Liver (tissue), 7 donors: ENCODE measurements at regions not wholly inside any gene's neighbourhood (a gene's known extent, or its start where the extent isn't known, plus 50 kb on each side); places are given as distances from the start of the nearest gene placed in this dataset.

ENCODE experiments used
- DNase-seq: peaks from one replicate; pipeline ENCODE4 v3.0.0-alpha.2; 2017; ENCODE audit warnings: low spot score
- H3K27ac ChIP-seq, 2 donors: one replicate each; pipeline ENCODE4 v1.7.0; 2013; ENCODE audit warnings: inconsistent platforms in 2 of 2, low read length in 2 of 2, control low read depth in 1 of 2, low read depth in 1 of 2, mild to moderate bottlenecking in 1 of 2
- H3K27me3 ChIP-seq, 4 donors: one replicate each; pipeline versions ENCODE4 v1.6.1 to v1.7.0; 2013; ENCODE audit warnings: low read length in 3 of 4, inconsistent platforms in 1 of 4, mild to moderate bottlenecking in 1 of 4, moderate library complexity in 1 of 4; ENCODE audit not compliant: control insufficient read depth in 4 of 4, insufficient read depth in 4 of 4
- H3K36me3 ChIP-seq, 4 donors: one replicate each; pipeline versions ENCODE4 v1.6.1 to v1.7.0; 2013; ENCODE audit warnings: low read length in 3 of 4, mild to moderate bottlenecking in 3 of 4, low read depth in 1 of 4, moderate library complexity in 1 of 4; ENCODE audit not compliant: control insufficient read depth in 4 of 4, insufficient read depth in 3 of 4
- H3K4me1 ChIP-seq, 4 donors: one replicate each; pipeline versions ENCODE4 v1.6.1 to v1.7.0; 2013; ENCODE audit warnings: low read length in 3 of 4, mild to moderate bottlenecking in 3 of 4, moderate library complexity in 1 of 4; ENCODE audit not compliant: control insufficient read depth in 4 of 4, insufficient read depth in 4 of 4
- H3K4me3 ChIP-seq, 3 donors: one replicate each; pipeline versions ENCODE4 v1.6.1 to v1.7.0; 2013; ENCODE audit warnings: low read length in 3 of 3, control low read depth in 1 of 3, low read depth in 1 of 3, mild to moderate bottlenecking in 1 of 3
- H3K9ac ChIP-seq, 2 donors: one replicate each; pipeline ENCODE4 v1.7.0; 2013; ENCODE audit warnings: low read length in 2 of 2, mild to moderate bottlenecking in 2 of 2, moderate library complexity in 2 of 2, control low read depth in 1 of 2, low read depth in 1 of 2
- H3K9me3 ChIP-seq, 4 donors: one replicate each; pipeline versions ENCODE4 v1.6.1 to v1.7.0; 2013; ENCODE audit warnings: low read length in 3 of 4; ENCODE audit not compliant: control insufficient read depth in 4 of 4
- EGR1 ChIP-seq, 2 donors: IDR thresholded peaks; 2 replicates each; pipeline ENCODE4 v1.6.1; 2016 to 2018; ENCODE audit warnings: antibody characterized with exemption in 2 of 2, low read depth in 2 of 2
- FOXA1 ChIP-seq: IDR thresholded peaks from 2 replicates; pipeline ENCODE4 v1.6.1; 2016; ENCODE audit warnings: antibody characterized with exemption
- GABPA ChIP-seq, 2 donors: IDR thresholded peaks in 1 of 2; conservative IDR thresholded peaks in 1 of 2; 2 replicates each; pipeline ENCODE4 v1.6.1; 2016; ENCODE audit warnings: antibody characterized with exemption in 2 of 2, mild to moderate bottlenecking in 1 of 2, moderate library complexity in 1 of 2
- HNF4A ChIP-seq, 2 donors: conservative IDR thresholded peaks; 2 replicates each; pipeline ENCODE4 v1.6.1; 2016; ENCODE audit warnings: antibody characterized with exemption in 2 of 2, mild to moderate bottlenecking in 2 of 2
- HNF4G ChIP-seq: IDR thresholded peaks from 2 replicates; pipeline ENCODE4 v1.6.1; 2016; ENCODE audit warnings: antibody characterized with exemption
- JUND ChIP-seq, 2 donors: IDR thresholded peaks; 2 replicates each; pipeline ENCODE4 v1.6.1; 2016; ENCODE audit warnings: antibody characterized with exemption in 2 of 2
- NR2F2 ChIP-seq: IDR thresholded peaks from 2 replicates; pipeline ENCODE4 v1.6.1; 2016; ENCODE audit warnings: antibody characterized with exemption
- SP1 ChIP-seq: IDR thresholded peaks from 2 replicates; pipeline ENCODE4 v1.6.1; 2018; ENCODE audit warnings: antibody characterized with exemption, mild to moderate bottlenecking
- YY1 ChIP-seq: IDR thresholded peaks from 2 replicates; pipeline ENCODE4 v1.6.1; 2016; ENCODE audit warnings: antibody characterized with exemption, mild to moderate bottlenecking
- ZBTB33 ChIP-seq: IDR thresholded peaks from 2 replicates; pipeline ENCODE4 v1.6.1; 2016; ENCODE audit warnings: antibody characterized with exemption
- WGBS: extraction: QIAGEN DNeasy Blood & Tissue Kit; methylation state at CpG from one replicate; pipeline ENCODE4 v1.1.7; 2013; 5-methylcytosine and 5-hydroxymethylcytosine counted together
- TF ChIP-seq, protein P1 (sequence below): IDR thresholded peaks from 2 replicates; pipeline ENCODE4 v1.6.1; 2016; ENCODE audit warnings: antibody characterized with exemption
- TF ChIP-seq, protein P2 (sequence below): IDR thresholded peaks from 2 replicates; pipeline ENCODE4 v1.6.1; 2016; ENCODE audit warnings: antibody characterized with exemption
- donor health status: healthy.
- donor health status: healthy.
- donor health status: healthy.
- donor health status: healthy.

DNA sequence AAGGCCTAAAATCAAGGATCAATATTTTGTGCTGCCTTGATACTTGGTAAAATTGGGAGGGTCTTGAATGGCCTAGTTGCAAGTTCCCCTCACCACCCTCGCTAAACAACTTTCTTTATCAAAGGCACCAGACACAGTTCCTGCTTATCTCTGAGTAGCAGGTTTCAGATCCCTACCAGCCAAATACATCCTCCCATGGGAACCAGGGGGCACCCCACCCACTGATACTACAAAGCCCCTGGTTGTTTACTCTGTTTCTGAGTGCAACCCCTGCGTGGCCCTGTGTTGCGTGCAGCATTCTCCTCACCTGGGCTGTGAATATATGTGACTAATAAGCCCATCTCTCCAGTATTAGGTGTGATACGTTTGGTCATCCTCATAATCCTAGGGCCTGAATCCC lies 314.9 kb downstream of the DRD1 start:
- Histone ChIP-seq H3K9ac (no peak overlapping the region), H3K27ac (no peak overlapping the region), H3K4me1 (no peaks in the 10 kb centered on the region), H3K36me3 (no peaks in the 10 kb centered on the region), H3K4me3 (no peak overlapping the region), H3K27me3 (no peaks in the 10 kb centered on the region), H3K9me3 (no peaks in the 10 kb centered on the region)
- TF ChIP-seq HNF4G (no peak), ZBTB33 (no peak), SP1 (no peak)
- TF ChIP-seq, protein P1, sequence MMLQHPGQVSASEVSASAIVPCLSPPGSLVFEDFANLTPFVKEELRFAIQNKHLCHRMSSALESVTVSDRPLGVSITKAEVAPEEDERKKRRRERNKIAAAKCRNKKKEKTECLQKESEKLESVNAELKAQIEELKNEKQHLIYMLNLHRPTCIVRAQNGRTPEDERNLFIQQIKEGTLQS = no peak
- WGBS = 60% methylated on average over 4 of the region's 4 CpGs
- DNase-seq = no peak

- TF ChIP-seq JUND (IDR thresholded peaks at IDR 0.05) = no peak
- no peak for TF ChIP-seq ZBTB33
- no peak for TF ChIP-seq FOXA1
- Histone ChIP-seq H3K36me3 (no peaks in the 10 kb centered on the region), H3K4me1 (no peaks in the 10 kb centered on the region), H3K9ac (no peak overlapping the region), H3K27ac (no peak overlapping the region), H3K4me3 (no peak overlapping the region), H3K9me3 (no peaks in the 10 kb centered on the region), H3K27me3 (no peaks in the 10 kb centered on the region)
- 72% methylated on average over 5 of the region's 5 CpGs for WGBS
- no peak for DNase-seq
These were observed 319.2 kb downstream of the DRD1 start for GRCh38 chr5:175124821-175125220.

DNA sequence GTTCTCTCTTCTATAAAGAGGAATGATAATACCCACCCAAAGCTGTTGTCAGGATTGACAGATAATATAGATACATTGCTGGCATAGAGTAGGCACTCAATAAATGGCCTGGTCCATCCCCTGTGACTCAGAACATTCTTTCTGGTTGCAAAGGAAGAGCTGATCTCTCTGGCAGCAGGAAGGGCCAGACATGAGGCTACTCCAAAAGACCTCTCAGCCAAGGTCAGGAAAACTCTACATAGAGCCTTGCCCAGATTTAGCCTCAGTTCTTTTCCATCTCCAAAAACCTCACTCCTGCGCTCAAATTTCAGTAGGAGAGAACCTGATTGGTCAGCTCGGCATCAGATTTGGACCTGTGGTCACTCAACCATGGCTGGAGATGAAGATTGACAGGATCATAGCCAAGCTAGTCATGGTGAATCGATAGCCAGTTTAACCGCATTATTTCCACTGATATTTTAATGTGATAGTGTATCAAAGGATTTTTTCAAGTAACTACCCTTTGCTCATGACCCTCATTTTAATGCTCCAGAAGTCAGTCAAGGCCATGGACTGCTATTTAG lies 319.6 kb downstream of the DRD1 start:
- 83% methylated on average over 4 of the region's 4 CpGs for WGBS
- Histone ChIP-seq H3K36me3 (no peaks in the 10 kb centered on the region), H3K4me3 (no peak overlapping the region), H3K4me1 (no peaks in the 10 kb centered on the region), H3K9me3 (no peaks in the 10 kb centered on the region), H3K27me3 (no peaks in the 10 kb centered on the region), H3K27ac (no peak overlapping the region), H3K9ac (no peak overlapping the region)
- no peak for DNase-seq
- TF ChIP-seq ZBTB33 = no peak
- TF ChIP-seq YY1 = no peak
- TF ChIP-seq HNF4A (conservative IDR thresholded peaks at IDR 0.05) = no peak
- no peak for TF ChIP-seq NR2F2
- no peak for TF ChIP-seq EGR1 (IDR thresholded peaks at IDR 0.05; ENCODE audit: low read depth in 2 of 2)
- TF ChIP-seq, protein P2, sequence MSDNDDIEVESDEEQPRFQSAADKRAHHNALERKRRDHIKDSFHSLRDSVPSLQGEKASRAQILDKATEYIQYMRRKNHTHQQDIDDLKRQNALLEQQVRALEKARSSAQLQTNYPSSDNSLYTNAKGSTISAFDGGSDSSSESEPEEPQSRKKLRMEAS = no peak
- TF ChIP-seq GABPA (IDR thresholded peaks at IDR 0.05 in 1 of 2, conservative IDR thresholded peaks at IDR 0.05 in 1 of 2) = no peak
